HG02678 (cell line): ENCODE measurements at regions not wholly inside any gene's neighbourhood (a gene's known extent, or its start where the extent isn't known, plus 50 kb on each side); places are given as distances from the start of the nearest gene placed in this dataset.

Experiments used
- ATAC-seq: cut with Tn5 transposase; IDR thresholded peaks from one replicate; pipeline ENCODE4 v1.9.1; 2021; ENCODE audit warnings: mild to moderate bottlenecking, moderate library complexity; ENCODE audit not compliant: unreplicated experiment

- ATAC-seq, result no peak
Measured at GRCh38 chr10:113285305-113285704, 267.5 kb upstream of the HABP2 start.

DNA sequence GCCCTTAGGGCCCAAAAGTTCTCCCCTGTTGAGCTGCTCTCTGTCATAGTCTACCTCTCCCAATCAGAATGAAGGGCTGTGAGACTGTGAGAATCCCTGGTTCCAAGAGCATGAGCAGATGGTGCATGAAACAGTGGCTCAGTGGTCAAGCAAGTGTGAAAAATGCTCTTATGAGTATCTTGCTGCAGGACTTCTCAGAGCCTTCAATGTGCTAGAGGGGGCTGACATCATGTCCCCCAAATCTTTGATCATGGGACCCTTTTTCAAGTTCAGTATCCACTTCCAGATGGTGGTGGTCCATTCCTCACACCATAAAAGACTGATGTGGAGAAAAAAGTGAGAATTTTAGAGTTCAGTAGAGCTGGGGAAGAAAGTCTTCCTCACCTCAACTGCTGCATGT is 265.3 kb upstream of the HABP2 start:
- no peak for ATAC-seq

- ATAC-seq, result no peak
Measured at GRCh38 chr10:113290137-113290536, 262.7 kb upstream of the HABP2 start.

GRCh38 chr10:113291413-113291812 is 261.4 kb upstream of the HABP2 start:
- no peak for ATAC-seq

DNA sequence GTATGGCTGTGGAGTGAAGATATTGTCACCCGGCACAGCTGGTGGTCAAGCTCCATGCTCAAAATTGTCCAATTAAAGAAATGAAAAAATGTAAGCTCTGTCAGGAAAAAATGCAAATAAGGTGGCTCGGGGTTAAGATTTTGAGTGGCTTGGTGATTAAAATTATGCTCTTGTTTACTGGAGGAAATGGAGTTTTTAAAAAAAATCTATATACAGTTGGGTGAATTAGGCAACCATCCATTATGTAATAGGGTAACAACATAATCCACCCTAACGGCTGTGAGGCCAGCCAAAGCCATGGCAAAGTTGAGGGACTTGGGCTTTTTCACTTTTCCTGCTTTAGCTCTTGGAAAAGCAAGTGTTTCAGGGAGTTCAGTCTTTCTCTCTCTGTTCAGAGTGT is 260.8 kb upstream of the HABP2 start:
- ATAC-seq, result no peak

DNA sequence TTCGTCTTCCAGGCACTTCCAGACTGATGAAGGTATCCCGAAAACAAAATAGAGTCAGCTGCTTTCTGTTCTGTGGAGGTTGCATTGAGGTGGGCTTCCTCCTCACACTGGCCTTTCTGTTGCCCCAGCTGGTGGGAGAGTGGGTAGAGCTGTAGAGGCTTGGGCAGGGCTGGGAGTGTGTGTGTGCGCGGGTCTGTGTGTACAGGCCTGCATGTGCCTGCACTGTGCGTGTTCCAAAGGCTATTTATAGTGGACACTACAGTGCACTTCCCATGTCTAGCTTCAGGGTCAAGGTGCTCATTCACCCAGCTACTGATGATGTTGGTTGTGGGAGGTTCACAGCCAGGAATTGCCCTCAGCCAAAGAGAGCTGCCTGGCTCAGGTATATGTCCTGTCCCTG is 260.1 kb upstream of the HABP2 start:
- ATAC-seq, result no peak

DNA sequence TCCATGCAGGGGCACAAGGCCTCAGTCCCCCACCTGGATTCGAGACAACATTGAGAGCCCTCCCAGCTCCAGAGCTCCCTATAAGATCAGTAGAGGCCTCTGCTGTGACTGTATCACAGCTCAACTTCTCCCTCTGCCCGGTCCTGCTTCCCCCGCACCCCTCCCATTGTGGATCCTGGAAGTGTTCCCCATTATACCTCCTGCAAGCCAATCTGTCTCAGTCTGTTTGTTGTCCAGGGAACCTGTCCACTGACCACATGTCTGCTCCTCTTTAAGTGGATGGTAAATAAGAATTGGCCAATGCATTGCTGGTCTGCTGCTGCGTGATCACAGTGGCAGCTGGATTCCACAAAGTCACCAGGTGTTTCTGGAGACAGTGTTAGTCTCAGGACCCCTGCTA is 259.7 kb upstream of the HABP2 start:
- no peak for ATAC-seq

- ATAC-seq, result no peak
Measured at GRCh38 chr10:113294868-113295267, 258.0 kb upstream of the HABP2 start.

- no peak for ATAC-seq
Measured at GRCh38 chr10:113297226-113297625, 255.6 kb upstream of the HABP2 start.

DNA sequence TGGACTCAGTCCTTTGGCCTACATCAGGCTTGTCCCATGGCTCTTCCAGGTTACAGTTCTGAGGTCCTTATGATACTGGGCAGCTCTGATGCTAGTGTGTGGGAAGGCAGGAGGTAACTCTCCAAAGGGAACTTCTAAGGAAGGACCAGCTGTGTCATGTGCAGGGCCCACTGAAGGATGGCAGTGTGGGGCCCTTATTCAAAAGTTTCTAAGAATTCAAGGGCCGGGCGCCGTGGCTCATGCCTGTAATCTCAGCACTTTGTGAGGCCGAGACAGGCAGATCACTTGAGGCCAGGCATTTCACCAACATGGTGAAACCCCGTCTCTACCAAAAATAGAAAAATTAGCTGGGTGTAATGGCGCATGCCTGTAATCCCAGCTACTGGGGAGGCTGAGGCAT is 254.2 kb upstream of the HABP2 start:
- no peak for ATAC-seq

GRCh38 chr10:113300201-113300600 is 252.7 kb upstream of the HABP2 start:
- ATAC-seq, result no peak

DNA sequence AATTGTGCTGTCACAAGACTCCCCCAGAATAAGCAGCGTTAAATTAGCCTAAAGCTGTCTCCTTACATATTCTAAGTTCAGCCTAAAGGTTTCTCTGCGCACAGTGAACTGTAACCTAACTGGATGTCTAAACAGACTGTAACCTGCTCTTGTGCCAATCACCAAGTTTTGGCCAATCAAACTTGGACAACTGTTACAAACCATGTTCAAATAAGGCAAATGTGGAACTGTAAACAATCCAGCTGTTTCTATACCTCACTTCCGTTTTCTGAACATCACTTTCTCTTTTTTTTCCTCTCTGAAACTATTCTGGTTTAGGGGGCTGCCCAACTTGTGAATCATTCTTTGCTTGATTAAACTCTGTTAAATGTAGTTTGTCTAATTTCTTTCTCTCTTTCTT is 252.2 kb upstream of the HABP2 start:
- ATAC-seq, result peak; percentile 59

- no peak for ATAC-seq
Measured at GRCh38 chr10:113301342-113301984, 251.4 kb upstream of the HABP2 start.

DNA sequence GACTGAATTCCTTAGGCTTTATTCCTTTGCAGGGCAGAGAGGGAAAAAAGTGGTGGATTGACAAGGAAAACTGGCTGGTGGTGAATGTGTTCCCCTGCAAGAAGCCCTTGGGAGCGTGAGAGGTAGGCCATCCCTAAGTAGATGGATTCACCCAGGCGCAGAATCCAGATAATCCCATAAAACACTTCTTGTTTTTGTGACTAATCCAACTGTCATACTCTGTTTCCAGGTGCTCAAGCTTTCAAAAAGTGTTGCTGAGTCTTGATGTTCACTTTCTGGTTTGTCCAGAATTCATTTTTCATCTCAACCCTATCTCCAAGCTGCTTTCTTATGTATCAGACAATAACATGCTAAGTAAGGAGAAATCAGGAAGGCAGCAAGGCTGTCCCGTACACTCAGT is 250.8 kb upstream of the HABP2 start:
- ATAC-seq, result no peak

DNA sequence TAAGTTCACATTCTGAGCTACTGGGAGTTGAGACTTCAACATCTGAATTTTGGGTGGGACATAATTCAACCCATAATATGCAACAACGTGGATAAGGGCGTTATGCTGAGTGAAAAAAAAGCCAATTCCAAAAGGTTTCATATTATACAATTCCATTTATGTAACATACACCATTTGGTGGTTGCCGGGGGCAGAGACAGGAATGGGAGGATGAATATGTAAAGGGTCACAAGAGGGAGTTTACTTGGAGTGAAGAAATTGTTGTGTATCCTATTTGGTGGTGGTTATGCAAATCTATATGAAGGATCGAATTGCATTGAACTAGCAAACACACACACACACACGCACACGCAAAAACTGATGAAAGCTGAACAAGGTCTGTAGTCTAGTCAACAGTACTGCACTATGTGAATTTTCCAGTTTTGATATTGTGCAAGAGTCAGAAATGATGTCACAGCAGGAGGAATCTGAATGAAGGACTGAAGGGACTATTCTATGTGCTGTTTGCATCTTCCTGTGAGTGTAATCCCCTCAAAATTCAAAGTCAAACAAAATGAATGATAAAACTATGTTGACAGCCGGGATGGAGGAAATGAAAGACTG is 249.2 kb upstream of the HABP2 start:
- no peak for ATAC-seq

GRCh38 chr10:113304726-113305125 is 248.1 kb upstream of the HABP2 start:
- no peak for ATAC-seq

DNA sequence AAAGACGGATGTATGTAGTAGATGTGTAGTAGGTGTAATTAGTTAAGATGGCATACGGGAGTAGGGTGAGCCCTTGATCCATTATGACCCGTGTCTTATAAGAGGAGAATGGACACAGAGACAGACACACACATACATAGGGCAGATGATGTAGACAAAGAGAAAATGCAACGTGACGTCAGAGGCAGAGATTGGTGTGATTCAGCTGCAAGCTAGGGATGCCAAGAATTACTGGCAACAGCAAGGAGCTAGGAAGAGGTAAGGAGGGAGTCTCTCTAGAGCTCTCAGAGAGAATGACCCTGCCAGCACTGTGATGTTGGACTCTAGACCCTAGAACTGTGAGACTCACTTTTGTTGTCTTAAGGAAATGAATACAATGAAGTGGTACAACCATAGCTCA is 247.0 kb upstream of the HABP2 start:
- no peak for ATAC-seq

DNA sequence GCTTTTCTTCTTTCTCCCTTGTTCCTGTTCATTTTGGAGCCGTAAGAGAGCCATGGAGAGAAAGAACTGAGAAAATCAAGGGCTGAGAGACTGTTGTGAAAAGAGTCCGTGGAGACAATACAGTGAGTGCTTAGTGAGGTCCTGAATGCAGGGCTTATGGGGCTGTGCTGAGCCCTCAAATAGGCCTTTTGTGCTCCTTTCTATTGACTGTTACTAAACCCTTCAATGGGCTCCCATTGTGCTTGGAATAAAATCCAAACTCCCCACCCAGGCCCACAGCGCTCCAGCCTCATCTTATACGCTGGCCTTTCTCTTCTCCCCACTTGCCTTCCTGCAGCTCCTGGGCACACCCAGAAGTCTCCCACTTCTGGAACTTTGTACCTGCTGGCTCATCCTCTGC is 243.1 kb upstream of the HABP2 start:
- ATAC-seq, result no peak

GRCh38 chr10:113310347-113310746 is 242.5 kb upstream of the HABP2 start:
- ATAC-seq, result no peak

GRCh38 chr10:113313048-113313602 is 239.7 kb upstream of the HABP2 start:
- no peak for ATAC-seq

- no peak for ATAC-seq
Measured at GRCh38 chr10:113313722-113314121, 239.1 kb upstream of the HABP2 start.

- ATAC-seq, result no peak
Measured at GRCh38 chr10:113316506-113316905, 236.3 kb upstream of the HABP2 start.

- no peak for ATAC-seq
Measured at GRCh38 chr10:113317489-113317888, 235.4 kb upstream of the HABP2 start.
